Liver (tissue), 7 donors: ENCODE measurements at regions not wholly inside any gene's neighbourhood (a gene's known extent, or its start where the extent isn't known, plus 50 kb on each side); places are given as distances from the start of the nearest gene placed in this dataset.

ENCODE experiments used
- DNase-seq: peaks from one replicate; pipeline ENCODE4 v3.0.0-alpha.2; 2017; ENCODE audit warnings: low spot score
- H3K27ac ChIP-seq, 2 donors: one replicate each; pipeline ENCODE4 v1.7.0; 2013; ENCODE audit warnings: inconsistent platforms in 2 of 2, low read length in 2 of 2, control low read depth in 1 of 2, low read depth in 1 of 2, mild to moderate bottlenecking in 1 of 2
- H3K27me3 ChIP-seq, 4 donors: one replicate each; pipeline versions ENCODE4 v1.6.1 to v1.7.0; 2013; ENCODE audit warnings: low read length in 3 of 4, inconsistent platforms in 1 of 4, mild to moderate bottlenecking in 1 of 4, moderate library complexity in 1 of 4; ENCODE audit not compliant: control insufficient read depth in 4 of 4, insufficient read depth in 4 of 4
- H3K36me3 ChIP-seq, 4 donors: one replicate each; pipeline versions ENCODE4 v1.6.1 to v1.7.0; 2013; ENCODE audit warnings: low read length in 3 of 4, mild to moderate bottlenecking in 3 of 4, low read depth in 1 of 4, moderate library complexity in 1 of 4; ENCODE audit not compliant: control insufficient read depth in 4 of 4, insufficient read depth in 3 of 4
- H3K4me1 ChIP-seq, 4 donors: one replicate each; pipeline versions ENCODE4 v1.6.1 to v1.7.0; 2013; ENCODE audit warnings: low read length in 3 of 4, mild to moderate bottlenecking in 3 of 4, moderate library complexity in 1 of 4; ENCODE audit not compliant: control insufficient read depth in 4 of 4, insufficient read depth in 4 of 4
- H3K4me3 ChIP-seq, 3 donors: one replicate each; pipeline versions ENCODE4 v1.6.1 to v1.7.0; 2013; ENCODE audit warnings: low read length in 3 of 3, control low read depth in 1 of 3, low read depth in 1 of 3, mild to moderate bottlenecking in 1 of 3
- H3K9ac ChIP-seq, 2 donors: one replicate each; pipeline ENCODE4 v1.7.0; 2013; ENCODE audit warnings: low read length in 2 of 2, mild to moderate bottlenecking in 2 of 2, moderate library complexity in 2 of 2, control low read depth in 1 of 2, low read depth in 1 of 2
- H3K9me3 ChIP-seq, 4 donors: one replicate each; pipeline versions ENCODE4 v1.6.1 to v1.7.0; 2013; ENCODE audit warnings: low read length in 3 of 4; ENCODE audit not compliant: control insufficient read depth in 4 of 4
- EGR1 ChIP-seq, 2 donors: IDR thresholded peaks; 2 replicates each; pipeline ENCODE4 v1.6.1; 2016 to 2018; ENCODE audit warnings: antibody characterized with exemption in 2 of 2, low read depth in 2 of 2
- FOXA1 ChIP-seq: IDR thresholded peaks from 2 replicates; pipeline ENCODE4 v1.6.1; 2016; ENCODE audit warnings: antibody characterized with exemption
- FOXA2 ChIP-seq: IDR thresholded peaks from 2 replicates; pipeline ENCODE4 v1.6.1; 2016; ENCODE audit warnings: antibody characterized with exemption
- GABPA ChIP-seq, 2 donors: IDR thresholded peaks in 1 of 2; conservative IDR thresholded peaks in 1 of 2; 2 replicates each; pipeline ENCODE4 v1.6.1; 2016; ENCODE audit warnings: antibody characterized with exemption in 2 of 2, mild to moderate bottlenecking in 1 of 2, moderate library complexity in 1 of 2
- HNF4A ChIP-seq, 2 donors: conservative IDR thresholded peaks; 2 replicates each; pipeline ENCODE4 v1.6.1; 2016; ENCODE audit warnings: antibody characterized with exemption in 2 of 2, mild to moderate bottlenecking in 2 of 2
- HNF4G ChIP-seq: IDR thresholded peaks from 2 replicates; pipeline ENCODE4 v1.6.1; 2016; ENCODE audit warnings: antibody characterized with exemption
- NR2F2 ChIP-seq: IDR thresholded peaks from 2 replicates; pipeline ENCODE4 v1.6.1; 2016; ENCODE audit warnings: antibody characterized with exemption
- RAD21 ChIP-seq, 2 donors: IDR thresholded peaks; 2 replicates each; pipeline ENCODE4 v1.6.1; 2016; ENCODE audit warnings: antibody characterized with exemption in 2 of 2, mild to moderate bottlenecking in 2 of 2
- REST ChIP-seq: IDR thresholded peaks from 2 replicates; pipeline ENCODE4 v1.6.1; 2016; ENCODE audit warnings: antibody characterized with exemption, mild to moderate bottlenecking
- RXRA ChIP-seq, 2 donors: IDR thresholded peaks; 2 replicates each; pipeline ENCODE4 v1.6.1; 2017 to 2018; ENCODE audit warnings: antibody characterized with exemption in 2 of 2, mild to moderate bottlenecking in 1 of 2
- TAF1 ChIP-seq: conservative IDR thresholded peaks from 2 replicates; pipeline ENCODE4 v1.6.1; 2016; ENCODE audit warnings: antibody characterized with exemption, mild to moderate bottlenecking
- YY1 ChIP-seq: IDR thresholded peaks from 2 replicates; pipeline ENCODE4 v1.6.1; 2016; ENCODE audit warnings: antibody characterized with exemption, mild to moderate bottlenecking
- WGBS: extraction: QIAGEN DNeasy Blood & Tissue Kit; methylation state at CpG from one replicate; pipeline ENCODE4 v1.1.7; 2013; 5-methylcytosine and 5-hydroxymethylcytosine counted together
- TF ChIP-seq, protein P1 (sequence below): IDR thresholded peaks from 2 replicates; pipeline ENCODE4 v1.6.1; 2016; ENCODE audit warnings: antibody characterized with exemption
- TF ChIP-seq, protein P2 (sequence below): IDR thresholded peaks from 2 replicates; pipeline ENCODE4 v1.6.1; 2016; ENCODE audit warnings: antibody characterized with exemption
- TF ChIP-seq, protein P3 (sequence below): IDR thresholded peaks from 2 replicates; pipeline ENCODE4 v1.6.1; 2016; ENCODE audit warnings: antibody characterized with exemption
- donor health status: healthy.
- donor health status: healthy.
- donor health status: healthy.
- donor health status: healthy.

GRCh38 chr6:125604257-125604656 lies 145.2 kb upstream of the HEY2 start:
- no peak for DNase-seq
- Histone ChIP-seq H3K4me1 (no peaks in the 10 kb centered on the region), H3K36me3 (no peaks in the 10 kb centered on the region), H3K4me3 (no peak overlapping the region), H3K9ac (no peak overlapping the region), H3K27me3 (no peaks in the 10 kb centered on the region), H3K27ac (no peak overlapping the region), H3K9me3 (no peaks in the 10 kb centered on the region)
- WGBS: 64% methylated on average over 1 of the region's 1 CpG
- TF ChIP-seq HNF4A (conservative IDR thresholded peaks at IDR 0.05) (no peak), EGR1 (IDR thresholded peaks at IDR 0.05; ENCODE audit: low read depth in 2 of 2) (no peak), FOXA1 (no peak), RAD21 (IDR thresholded peaks at IDR 0.05) (no peak), TAF1 (no peak), HNF4G (no peak)
- TF ChIP-seq, protein P1, sequence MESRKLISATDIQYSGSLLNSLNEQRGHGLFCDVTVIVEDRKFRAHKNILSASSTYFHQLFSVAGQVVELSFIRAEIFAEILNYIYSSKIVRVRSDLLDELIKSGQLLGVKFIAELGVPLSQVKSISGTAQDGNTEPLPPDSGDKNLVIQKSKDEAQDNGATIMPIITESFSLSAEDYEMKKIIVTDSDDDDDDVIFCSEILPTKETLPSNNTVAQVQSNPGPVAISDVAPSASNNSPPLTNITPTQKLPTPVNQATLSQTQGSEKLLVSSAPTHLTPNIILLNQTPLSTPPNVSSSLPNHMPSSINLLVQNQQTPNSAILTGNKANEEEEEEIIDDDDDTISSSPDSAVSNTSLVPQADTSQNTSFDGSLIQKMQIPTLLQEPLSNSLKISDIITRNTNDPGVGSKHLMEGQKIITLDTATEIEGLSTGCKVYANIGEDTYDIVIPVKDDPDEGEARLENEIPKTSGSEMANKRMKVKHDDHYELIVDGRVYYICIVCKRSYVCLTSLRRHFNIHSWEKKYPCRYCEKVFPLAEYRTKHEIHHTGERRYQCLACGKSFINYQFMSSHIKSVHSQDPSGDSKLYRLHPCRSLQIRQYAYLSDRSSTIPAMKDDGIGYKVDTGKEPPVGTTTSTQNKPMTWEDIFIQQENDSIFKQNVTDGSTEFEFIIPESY: no peak

GRCh38 chr6:125611573-125612344 lies 137.7 kb upstream of the HEY2 start:
- 50% methylated on average over 11 of the region's 11 CpGs for WGBS
- Histone ChIP-seq H3K9ac (no peak overlapping the region), H3K4me3 (no peak overlapping the region), H3K27ac (no peak overlapping the region), H3K27me3 (no peaks in the 10 kb centered on the region), H3K9me3 (no peaks in the 10 kb centered on the region), H3K4me1 (no peaks in the 10 kb centered on the region), H3K36me3 (no peaks in the 10 kb centered on the region)
- no peak for DNase-seq
- TF ChIP-seq FOXA2 (no peak), REST (no peak), GABPA (IDR thresholded peaks at IDR 0.05 in 1 of 2, conservative IDR thresholded peaks at IDR 0.05 in 1 of 2) (no peak), RXRA (IDR thresholded peaks at IDR 0.05) (no peak), YY1 (no peak), NR2F2 (no peak)
- TF ChIP-seq, protein P2, sequence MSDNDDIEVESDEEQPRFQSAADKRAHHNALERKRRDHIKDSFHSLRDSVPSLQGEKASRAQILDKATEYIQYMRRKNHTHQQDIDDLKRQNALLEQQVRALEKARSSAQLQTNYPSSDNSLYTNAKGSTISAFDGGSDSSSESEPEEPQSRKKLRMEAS: no peak
- TF ChIP-seq, protein P3, sequence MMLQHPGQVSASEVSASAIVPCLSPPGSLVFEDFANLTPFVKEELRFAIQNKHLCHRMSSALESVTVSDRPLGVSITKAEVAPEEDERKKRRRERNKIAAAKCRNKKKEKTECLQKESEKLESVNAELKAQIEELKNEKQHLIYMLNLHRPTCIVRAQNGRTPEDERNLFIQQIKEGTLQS: no peak
